IMR-90 (cell line): ENCODE measurements at regions not wholly inside any gene's neighbourhood (a gene's known extent, or its start where the extent isn't known, plus 50 kb on each side); places are given as distances from the start of the nearest gene placed in this dataset.

Source experiments
- ATAC-seq: fragments of 200-7000 bp; cut with Tn5 transposase; 2 replicates; pipeline ENCODE4 v1.9.1; 2020; ENCODE audit warnings: low read depth, mild to moderate bottlenecking, moderate library complexity
- BruUV-seq: library from RNA; stranded (reverse); fragments of 400-500 nt; replicated peaks from 2 replicates; lab custom pipeline; 2021; lab: Mats Ljungman, UMichigan
- CTCF ChIA-PET: fragments of 300-600 bp; formaldehyde crosslinking; extraction: SDS; loops from one replicate; lab custom pipeline; 2021; ENCODE audit warnings: antibody characterized with exemption; lab: Yijun Ruan, JAX
- POLR2A ChIA-PET: fragments of 300-600 bp; sonication (Branson Sonifier 250); formaldehyde crosslinking; loops from one replicate; lab custom pipeline; 2022; ENCODE audit warnings: antibody characterized with exemption; ENCODE audit not compliant: unreplicated experiment; lab: Charles Lee
- DNase-seq: peaks from one replicate; pipeline ENCODE4 v3.0.0; 2013
- H2AFZ ChIP-seq: replicated peaks from 2 replicates; pipeline ENCODE3; 2013; ENCODE audit warnings: low read length, mild to moderate bottlenecking; ENCODE audit not compliant: poor library complexity
- H2AK5ac ChIP-seq: 2 replicates; pipeline ENCODE4 v1.6.1; 2013; ENCODE audit warnings: low read depth, low read length, inconsistent platforms
- H2AK9ac ChIP-seq: replicated peaks from 2 replicates; pipeline ENCODE3; 2013; ENCODE audit warnings: mild to moderate bottlenecking, low read depth, low read length, moderate library complexity; ENCODE audit not compliant: poor library complexity
- H2BK120ac ChIP-seq: 2 replicates; pipeline ENCODE4 v1.6.1; 2013; ENCODE audit warnings: low read depth, low read length, inconsistent platforms
- H2BK15ac ChIP-seq: 3 replicates; pipeline ENCODE4 v1.6.1; 2013; ENCODE audit warnings: low read depth, low read length, inconsistent platforms
- H2BK20ac ChIP-seq: 2 replicates; pipeline ENCODE4 v1.6.1; 2013; ENCODE audit warnings: low read depth, mild to moderate bottlenecking, inconsistent platforms, low read length, moderate library complexity
- H2BK5ac ChIP-seq: 2 replicates; pipeline ENCODE4 v1.6.1; 2013; ENCODE audit warnings: mild to moderate bottlenecking, low read depth, low read length, inconsistent platforms; ENCODE audit not compliant: poor library complexity, severe bottlenecking
- H3K14ac ChIP-seq: replicated peaks from 2 replicates; pipeline ENCODE4 v1.6.1; 2013; ENCODE audit warnings: low read depth, low read length, inconsistent platforms
- H3K18ac ChIP-seq: 2 replicates; pipeline ENCODE4 v1.6.1; 2013; ENCODE audit warnings: low read depth, low read length, control low read depth
- H3K23ac ChIP-seq: 2 replicates; pipeline ENCODE4 v1.6.1; 2013; ENCODE audit warnings: low read depth, low read length, inconsistent platforms
- H3K27ac ChIP-seq: 2 replicates; pipeline ENCODE4 v1.5.1; 2013; ENCODE audit warnings: mild to moderate bottlenecking, control low read depth, low read length; ENCODE audit not compliant: insufficient read depth
- H3K27me3 ChIP-seq: 2 replicates; pipeline ENCODE4 v1.6.1; 2013; ENCODE audit warnings: low read length; ENCODE audit not compliant: control insufficient read depth, insufficient read depth
- H3K36me3 ChIP-seq: 2 replicates; pipeline ENCODE4 v1.6.1; 2013; ENCODE audit warnings: low read length, mixed read lengths; ENCODE audit not compliant: control insufficient read depth, insufficient read depth
- H3K4ac ChIP-seq: 2 replicates; pipeline ENCODE4 v1.6.1; 2013; ENCODE audit warnings: low read depth, low read length, inconsistent platforms
- H3K4me1 ChIP-seq: 2 replicates; pipeline ENCODE4 v1.6.1; 2013; ENCODE audit warnings: low read length, mixed read lengths; ENCODE audit not compliant: control insufficient read depth, insufficient read depth
- H3K4me2 ChIP-seq: 2 replicates; pipeline ENCODE4 v1.6.1; 2013; ENCODE audit warnings: low read depth, mild to moderate bottlenecking, control low read depth, low read length, moderate library complexity
- H3K4me3 ChIP-seq: 2 replicates; pipeline ENCODE4 v1.5.1; 2013; ENCODE audit warnings: low read depth, mild to moderate bottlenecking, control low read depth, low read length, moderate library complexity; ENCODE audit not compliant: insufficient read depth
- H3K56ac ChIP-seq: 2 replicates; pipeline ENCODE4 v1.6.1; 2013; ENCODE audit warnings: low read length, inconsistent platforms; ENCODE audit not compliant: insufficient read depth; ENCODE audit errors: extremely low read depth
- H3K79me1 ChIP-seq, 2 experiments: 2 replicates each; pipeline ENCODE4 v1.6.1; 2013; ENCODE audit warnings: low read length in 2 of 2, inconsistent platforms in 1 of 2, low read depth in 1 of 2
- H3K9ac ChIP-seq: 2 replicates; pipeline ENCODE4 v1.6.1; 2013; ENCODE audit warnings: low read depth, low read length, control low read depth
- H3K9me1 ChIP-seq: 2 replicates; pipeline ENCODE4 v1.6.1; 2013; ENCODE audit warnings: low read length, inconsistent platforms; ENCODE audit not compliant: insufficient read depth
- H3K9me3 ChIP-seq: 2 replicates; pipeline ENCODE4 v1.6.1; 2013; ENCODE audit warnings: low read length; ENCODE audit not compliant: control insufficient read depth, insufficient read depth
- H4K20me1 ChIP-seq: 2 replicates; pipeline ENCODE4 v1.6.1; 2013; ENCODE audit warnings: low read length, inconsistent platforms; ENCODE audit not compliant: insufficient read depth
- H4K5ac ChIP-seq: 2 replicates; pipeline ENCODE4 v1.6.1; 2013; ENCODE audit warnings: mild to moderate bottlenecking, low read depth, low read length, control low read depth
- H4K8ac ChIP-seq, 2 experiments: 2 replicates each; pipeline ENCODE4 v1.6.1; 2013; ENCODE audit warnings: low read depth in 2 of 2, low read length in 2 of 2, control low read depth in 1 of 2, inconsistent platforms in 1 of 2
- H4K91ac ChIP-seq: 2 replicates; pipeline ENCODE4 v1.6.1; 2013; ENCODE audit warnings: low read depth, low read length, inconsistent platforms; ENCODE audit not compliant: insufficient read depth
- BHLHE40 ChIP-seq: fragments of 150-350 bp; IDR thresholded peaks from 2 replicates; pipeline ENCODE4 v1.6.1; 2016; ENCODE audit warnings: mild to moderate bottlenecking, low read depth, low read length
- CEBPB ChIP-seq: IDR thresholded peaks from 2 replicates; pipeline ENCODE4 v1.6.1; 2012; ENCODE audit warnings: low read depth, low read length, improper control_type of control experiment
- CHD1 ChIP-seq: IDR thresholded peaks from 2 replicates; pipeline ENCODE4 v1.6.1; 2012; ENCODE audit warnings: low read depth, low read length, improper control_type of control experiment
- CTCF ChIP-seq: conservative IDR thresholded peaks from 2 replicates; pipeline ENCODE4 v1.5.1; 2012; ENCODE audit warnings: mild to moderate bottlenecking, low read depth, low read length, improper control_type of control experiment
- ELK1 ChIP-seq: fragments of 150-350 bp; IDR thresholded peaks from 2 replicates; pipeline ENCODE4 v1.6.1; 2016; ENCODE audit warnings: low read depth, mild to moderate bottlenecking, low read length, moderate library complexity, borderline replicate concordance
- FOS ChIP-seq: fragments of 150-350 bp; IDR thresholded peaks from 2 replicates; pipeline ENCODE4 v1.6.1; 2016; ENCODE audit warnings: low read depth, low read length
- MAFK ChIP-seq: IDR thresholded peaks from 2 replicates; pipeline ENCODE4 v1.6.1; 2012; ENCODE audit warnings: low read depth, low read length, improper control_type of control experiment
- MAZ ChIP-seq: IDR thresholded peaks from 2 replicates; pipeline ENCODE4 v1.6.1; 2012; ENCODE audit warnings: low read depth, mild to moderate bottlenecking, low read length, improper control_type of control experiment, moderate library complexity, borderline replicate concordance
- MXI1 ChIP-seq: IDR thresholded peaks from 2 replicates; pipeline ENCODE4 v1.6.1; 2012; ENCODE audit warnings: low read depth, mild to moderate bottlenecking, low read length, moderate library complexity, borderline replicate concordance
- NFE2L2 ChIP-seq: fragments of 150-350 bp; IDR thresholded peaks from 2 replicates; pipeline ENCODE4 v1.6.1; 2016; ENCODE audit warnings: low read depth, mild to moderate bottlenecking, low read length
- POLR2A ChIP-seq: IDR thresholded peaks from 2 replicates; pipeline ENCODE4 v1.6.1; 2012; ENCODE audit warnings: mild to moderate bottlenecking, low read depth, low read length
- RAD21 ChIP-seq: IDR thresholded peaks from 2 replicates; pipeline ENCODE4 v1.6.1; 2012; ENCODE audit warnings: low read length, improper control_type of control experiment
- RCOR1 ChIP-seq: IDR thresholded peaks from 2 replicates; pipeline ENCODE4 v1.6.1; 2012; ENCODE audit warnings: mild to moderate bottlenecking, low read length, improper control_type of control experiment; ENCODE audit not compliant: insufficient replicate concordance
- RFX5 ChIP-seq: IDR thresholded peaks from 2 replicates; pipeline ENCODE4 v1.8.0; 2012; ENCODE audit warnings: low read depth, mild to moderate bottlenecking, low read length, moderate library complexity
- SMC3 ChIP-seq: fragments of 150-350 bp; IDR thresholded peaks from 2 replicates; pipeline ENCODE4 v1.6.1; 2016; ENCODE audit warnings: low read depth, mild to moderate bottlenecking, antibody characterized with exemption, low read length, moderate library complexity
- USF2 ChIP-seq: fragments of 150-350 bp; IDR thresholded peaks from 2 replicates; pipeline ENCODE4 v1.6.1; 2017; ENCODE audit warnings: mild to moderate bottlenecking, antibody characterized with exemption, low read length, low read depth
- WGBS, 2 experiments: methylation state at CpG; one replicate each; pipeline versions ENCODE4 v1.1.5 to v1.1.7; 2013; ENCODE audit warnings: missing lambda C conversion rate in 2 of 2; ENCODE audit not compliant: insufficient read length in 1 of 2; ENCODE audit errors: extremely low coverage in 2 of 2; 5-methylcytosine and 5-hydroxymethylcytosine counted together
- dilution Hi-C: fragments of 300-500 bp; cut with HindIII; formaldehyde crosslinking; loops from one replicate; pipeline ENCODE4 v1.14.3; 2018; ENCODE audit warnings: low sequenced_read_pairs; ENCODE audit not compliant: unreplicated experiment
- in situ Hi-C: fragments of 300-500 bp; cut with MboI; formaldehyde crosslinking; loops from 3 replicates; pipeline ENCODE4 v1.14.3; 2019; ENCODE audit warnings: low sequenced_read_pairs, inconsistent platforms, mixed read lengths
- intact Hi-C: fragments of 100-400 bp; cut with micrococcal nuclease; formaldehyde crosslinking; loops from 2 replicates; pipeline ENCODE4 v1.10.0; 2022

- no peak overlapping the region for H3K4me3 ChIP-seq
- no peaks in the 10 kb centered on the region for H3K36me3 ChIP-seq
- no peak overlapping the region for H2AK9ac ChIP-seq
- H2BK120ac ChIP-seq, result no peak overlapping the region
- ChIA-PET POLR2A (no interaction called here), CTCF (no interaction called here)
- H3K23ac ChIP-seq, result no peak overlapping the region
- H3K9me1 ChIP-seq, result no peaks in the 10 kb centered on the region
- dilution Hi-C loops (no loop called here), in situ Hi-C loops (no loop called here), intact Hi-C loops (no loop called here)
- H3K56ac ChIP-seq, result no peak overlapping the region
- H2BK5ac ChIP-seq, result no peak overlapping the region
- no peaks in the 10 kb centered on the region for H4K20me1 ChIP-seq
- H2BK20ac ChIP-seq, result no peak overlapping the region
- H3K4ac ChIP-seq, result no peak overlapping the region
- no TSS peak for BruUV-seq
- no peak overlapping the region for H2AK5ac ChIP-seq
- DNase-seq, result no peak
- ATAC-seq, result no peak
- H2BK15ac ChIP-seq, result no peak overlapping the region
- no peak overlapping the region for H3K27ac ChIP-seq
- no peak overlapping the region for H2AFZ ChIP-seq
- no peaks in the 10 kb centered on the region for H3K9me3 ChIP-seq
- WGBS, 2 experiments, result no CpG with 5 or more reads among the region's 2 CpGs
- no peak overlapping the region for H4K5ac ChIP-seq
- no peaks in the 10 kb centered on the region for H3K27me3 ChIP-seq
- H3K4me2 ChIP-seq, result no peak overlapping the region
- no peak overlapping the region for H4K91ac ChIP-seq
- no peaks in the 10 kb centered on the region for H3K79me1 ChIP-seq
- TF ChIP-seq BHLHE40 (no peak), MAZ (no peak), ELK1 (no peak), NFE2L2 (no peak), CEBPB (no peak), RCOR1 (no peak), RFX5 (no peak), CHD1 (no peak), RAD21 (no peak), CTCF (no peak), SMC3 (no peak), FOS (no peak), MAFK (no peak), MXI1 (no peak), USF2 (no peak), POLR2A (no peak)
- no peak overlapping the region for H4K8ac ChIP-seq
- H3K4me1 ChIP-seq, result no peaks in the 10 kb centered on the region
- H3K9ac ChIP-seq, result no peak overlapping the region
- no peak overlapping the region for H3K14ac ChIP-seq
- no peak overlapping the region for H3K18ac ChIP-seq
Observed at GRCh38 chr3:68025189-68025588, 370.8 kb upstream of the SUCLG2 start.
